NB4 (cell line): ENCODE measurements at regions not wholly inside any gene's neighbourhood (a gene's known extent, or its start where the extent isn't known, plus 50 kb on each side); places are given as distances from the start of the nearest gene placed in this dataset.

Source experiments
- CTCF ChIP-seq: IDR thresholded peaks from one replicate; pipeline ENCODE4 v1.5.1; 2012; ENCODE audit warnings: low read depth, low read length
- MAX ChIP-seq: IDR thresholded peaks from 2 replicates; pipeline ENCODE4 v1.6.1; 2011; ENCODE audit warnings: low read depth, low read length
- POLR2A ChIP-seq: IDR thresholded peaks from 2 replicates; pipeline ENCODE4 v1.6.1; 2011; ENCODE audit warnings: mild to moderate bottlenecking; ENCODE audit not compliant: insufficient read length; ENCODE audit errors: extremely low read depth

- TF ChIP-seq POLR2A, result no peak
- no peak for TF ChIP-seq CTCF
- TF ChIP-seq MAX, result no peak
Measured at GRCh38 chrX:17237146-17237545, 137.9 kb upstream of the NHS start.
